Neural progenitor cell (in vitro differentiated cells): ENCODE measurements at regions not wholly inside any gene's neighbourhood (a gene's known extent, or its start where the extent isn't known, plus 50 kb on each side); places are given as distances from the start of the nearest gene placed in this dataset.

Source experiments
- DNase-seq: peaks from one replicate; pipeline ENCODE4 v3.0.0-alpha.2; 2016; ENCODE audit warnings: low spot score
- H2AFZ ChIP-seq: fragments of 200-600 bp; sonication (generic); replicated peaks from 2 replicates; pipeline ENCODE4 v1.6.1; 2016; ENCODE audit warnings: antibody characterized with exemption
- H3F3A ChIP-seq: fragments of 200-600 bp; sonication (generic); 2 replicates; pipeline ENCODE4 v1.6.1; 2016; ENCODE audit warnings: antibody characterized with exemption, low read depth
- H3K27ac ChIP-seq: fragments of 200-600 bp; sonication (generic); 2 replicates; pipeline ENCODE4 v1.5.1; 2016; ENCODE audit warnings: mild to moderate bottlenecking
- H3K27me3 ChIP-seq: fragments of 200-600 bp; sonication (generic); 2 replicates; pipeline ENCODE4 v1.6.1; 2016; ENCODE audit warnings: mild to moderate bottlenecking, moderate library complexity
- H3K36me3 ChIP-seq: fragments of 200-600 bp; sonication (generic); 2 replicates; pipeline ENCODE4 v1.5.1; 2016
- H3K4me1 ChIP-seq: fragments of 200-600 bp; sonication (generic); 2 replicates; pipeline ENCODE4 v1.6.1; 2016; ENCODE audit warnings: mixed run types
- H3K4me2 ChIP-seq: fragments of 200-600 bp; sonication (generic); 2 replicates; pipeline ENCODE4 v1.6.1; 2016
- H3K4me3 ChIP-seq: fragments of 200-600 bp; sonication (generic); 2 replicates; pipeline ENCODE4 v1.5.1; 2016
- H3K79me2 ChIP-seq: fragments of 200-600 bp; sonication (generic); 2 replicates; pipeline ENCODE4 v1.6.1; 2016; ENCODE audit warnings: low read depth
- H3K9ac ChIP-seq: fragments of 200-600 bp; sonication (generic); 2 replicates; pipeline ENCODE4 v1.6.1; 2016
- H3K9me3 ChIP-seq: fragments of 200-600 bp; sonication (generic); 2 replicates; pipeline ENCODE4 v1.5.1; 2016; ENCODE audit warnings: low read depth
- H4K20me1 ChIP-seq: fragments of 200-600 bp; sonication (generic); 2 replicates; pipeline ENCODE4 v1.6.1; 2016; ENCODE audit warnings: low read depth
- H3K27ac Mint-ChIP-seq: 3 replicates; pipeline ENCODE4 v1.8.0; 2021; ENCODE audit warnings: mixed read lengths
- H3K27me3 Mint-ChIP-seq: 2 replicates; pipeline ENCODE4 v1.8.0; 2022; ENCODE audit warnings: low read depth, mild to moderate bottlenecking, inconsistent platforms, moderate library complexity, mixed read lengths; ENCODE audit not compliant: insufficient read depth
- H3K36me3 Mint-ChIP-seq: 3 replicates; pipeline ENCODE4 v1.8.0; 2021; ENCODE audit warnings: mixed read lengths
- H3K4me1 Mint-ChIP-seq: 3 replicates; pipeline ENCODE4 v1.8.0; 2021; ENCODE audit warnings: mixed read lengths
- H3K4me3 Mint-ChIP-seq: 3 replicates; pipeline ENCODE4 v1.8.0; 2021; ENCODE audit warnings: mild to moderate bottlenecking, moderate library complexity, mixed read lengths
- H3K9me3 Mint-ChIP-seq: 3 replicates; pipeline ENCODE4 v1.8.0; 2020; ENCODE audit warnings: mixed read lengths
- CTCF ChIP-seq: fragments of 200-600 bp; sonication (generic); IDR thresholded peaks from 2 replicates; pipeline ENCODE4 v1.5.1; 2017; ENCODE audit warnings: antibody characterized with exemption, mild to moderate bottlenecking
- EZH2 ChIP-seq: fragments of 200-600 bp; sonication (generic); IDR thresholded peaks from 2 replicates; pipeline ENCODE4 v1.6.1; 2017; ENCODE audit warnings: antibody characterized with exemption, mild to moderate bottlenecking, moderate library complexity
- EZH2phosphoT487 ChIP-seq: fragments of 200-600 bp; sonication (generic); IDR thresholded peaks from 2 replicates; pipeline ENCODE4 v1.6.1; 2017; ENCODE audit warnings: antibody characterized with exemption

- H3K9me3 Mint-ChIP-seq = peaks cover 35% of the 10 kb centered on the region
- peaks cover 10% of the 10 kb centered on the region for H3K4me1 Mint-ChIP-seq
These were observed 232.9 kb upstream of the RGMA start for GRCh38 chr15:93321881-93322282.

GRCh38 chr15:93319121-93319814, 230.3 kb upstream of the RGMA start:
- Histone ChIP-seq H3K4me1 (peaks cover 5% of the 10 kb centered on the region), H3K9ac (no peak overlapping the region), H3K9me3 (no peaks in the 10 kb centered on the region), H2AFZ (no peak overlapping the region), H4K20me1 (no peaks in the 10 kb centered on the region), H3K4me2 (no peak overlapping the region), H3K79me2 (peaks cover 13% of the 10 kb centered on the region), H3F3A (peaks cover 5% of the 10 kb centered on the region), H3K36me3 (no peaks in the 10 kb centered on the region), H3K27me3 (no peaks in the 10 kb centered on the region), H3K27ac (no peak overlapping the region), H3K4me3 (no peak overlapping the region)
- H3K27me3 Mint-ChIP-seq = peaks cover 2% of the 10 kb centered on the region
- peaks cover 24% of the 10 kb centered on the region for H3K4me1 Mint-ChIP-seq
- no peak for TF ChIP-seq CTCF
- no peak for TF ChIP-seq EZH2phosphoT487
- no peak for TF ChIP-seq EZH2
- H3K27ac Mint-ChIP-seq = no peak overlapping the region
- no peak for DNase-seq
- H3K4me3 Mint-ChIP-seq = no peak overlapping the region
- H3K36me3 Mint-ChIP-seq = peaks cover 66% of the 10 kb centered on the region
- peaks cover 38% of the 10 kb centered on the region for H3K9me3 Mint-ChIP-seq

More at GRCh38 chr15:93321881-93322282, 232.9 kb upstream of the RGMA start:
- peaks cover 66% of the 10 kb centered on the region for H3K36me3 Mint-ChIP-seq
- no peak overlapping the region for H3K4me3 ChIP-seq
- no peak overlapping the region for H3K4me2 ChIP-seq
- peaks cover 4% of the 10 kb centered on the region for H3K27me3 Mint-ChIP-seq
- H3F3A ChIP-seq = no peaks in the 10 kb centered on the region
- no peak for DNase-seq
- H3K36me3 ChIP-seq = no peaks in the 10 kb centered on the region
- H2AFZ ChIP-seq = no peak overlapping the region
- H3K27ac Mint-ChIP-seq = peak overlapping the region; percentile 22
- no peak overlapping the region for H3K9ac ChIP-seq
- H3K4me3 Mint-ChIP-seq = no peak overlapping the region
- no peaks in the 10 kb centered on the region for H3K4me1 ChIP-seq
- no peak for TF ChIP-seq EZH2phosphoT487
- no peak for TF ChIP-seq EZH2
- no peak for TF ChIP-seq CTCF
- H3K79me2 ChIP-seq = no peaks in the 10 kb centered on the region
- H3K27me3 ChIP-seq = no peaks in the 10 kb centered on the region
- H4K20me1 ChIP-seq = no peaks in the 10 kb centered on the region
- H3K9me3 ChIP-seq = no peaks in the 10 kb centered on the region
- no peak overlapping the region for H3K27ac ChIP-seq

- no peak for TF ChIP-seq EZH2
- no peak for TF ChIP-seq EZH2phosphoT487
- TF ChIP-seq CTCF = no peak
- Histone ChIP-seq H3K79me2 (peaks cover 20% of the 10 kb centered on the region), H3K27me3 (no peaks in the 10 kb centered on the region), H3F3A (peaks cover 19% of the 10 kb centered on the region), H4K20me1 (no peaks in the 10 kb centered on the region), H2AFZ (no peak overlapping the region), H3K4me2 (no peak overlapping the region), H3K4me3 (no peak overlapping the region), H3K4me1 (peaks cover 18% of the 10 kb centered on the region), H3K9ac (no peak overlapping the region), H3K9me3 (no peaks in the 10 kb centered on the region), H3K27ac (no peak overlapping the region), H3K36me3 (no peaks in the 10 kb centered on the region)
- DNase-seq = no peak
- Mint-ChIP-seq H3K27me3 (peaks cover 3% of the 10 kb centered on the region), H3K4me3 (no peak overlapping the region), H3K36me3 (peaks cover 55% of the 10 kb centered on the region), H3K27ac (no peak overlapping the region), H3K9me3 (peaks cover 33% of the 10 kb centered on the region), H3K4me1 (peaks cover 37% of the 10 kb centered on the region)
These were observed 228.8 kb upstream of the RGMA start for GRCh38 chr15:93317772-93318171.
